ENCODE measurements at regions not wholly inside any gene's neighbourhood (a gene's known extent, or its start where the extent isn't known, plus 50 kb on each side); places are given as distances from the start of the nearest gene placed in this dataset.
A peak's percentile ranks its signal among the peaks of the same experiment; 100 is the strongest.

GRCh38 chr12:75825686-75826085 lies 205.9 kb downstream of the PHLDA1 start:
- TF ChIP-seq CTCF (IDR thresholded peaks at IDR 0.05) = no peak
- H3K4me3 ChIP-seq = no peak overlapping the region

GRCh38 chr12:75823475-75823874 lies 208.1 kb downstream of the PHLDA1 start:
- TF ChIP-seq CTCF (IDR thresholded peaks at IDR 0.05) = no peak
- H3K27ac ChIP-seq = no peak overlapping the region
- DNase-seq (ENCODE audit: low spot score) = no peak
- no peak overlapping the region for H3K4me3 ChIP-seq

More at GRCh38 chr12:75825686-75826085, 205.9 kb downstream of the PHLDA1 start:
- no peak for DNase-seq (ENCODE audit: low spot score)
- no peak overlapping the region for H3K27ac ChIP-seq

GRCh38 chr12:75822416-75822815 lies 209.2 kb downstream of the PHLDA1 start:
- no peak overlapping the region for H3K4me3 ChIP-seq
- DNase-seq (ENCODE audit: low spot score) = no peak
- no peak for TF ChIP-seq CTCF (IDR thresholded peaks at IDR 0.05)
- no peak overlapping the region for H3K27ac ChIP-seq

GRCh38 chr12:75820848-75821578 lies 210.6 kb downstream of the PHLDA1 start:
- Histone ChIP-seq H3K4me3 (peak overlapping the region; percentile 36), H3K27ac (peak overlapping the region in 1 of 2 donors; percentile 39)
- DNase-seq (ENCODE audit: low spot score) = no peak
- TF ChIP-seq CTCF (IDR thresholded peaks at IDR 0.05) = no peak

GRCh38 chr12:75820071-75820470 lies 211.5 kb downstream of the PHLDA1 start:
- Histone ChIP-seq H3K27ac (no peak overlapping the region), H3K4me3 (no peak overlapping the region)
- TF ChIP-seq CTCF (IDR thresholded peaks at IDR 0.05) = no peak
- no peak for DNase-seq (ENCODE audit: low spot score)

GRCh38 chr12:75819512-75819911 lies 212.1 kb downstream of the PHLDA1 start:
- Histone ChIP-seq H3K4me3 (no peak overlapping the region), H3K27ac (no peak overlapping the region)
- no peak for TF ChIP-seq CTCF (IDR thresholded peaks at IDR 0.05)
- no peak for DNase-seq (ENCODE audit: low spot score)

- DNase-seq (ENCODE audit: low spot score) = no peak
- H3K4me3 ChIP-seq = no peak overlapping the region
- H3K27ac ChIP-seq = no peak overlapping the region
- no peak for TF ChIP-seq CTCF (IDR thresholded peaks at IDR 0.05)
These were observed 212.7 kb downstream of the PHLDA1 start for GRCh38 chr12:75818863-75819262.

Measured in coronary artery (tissue), 2 donors.